Esophagus squamous epithelium (tissue), 4 donors: ENCODE measurements at regions not wholly inside any gene's neighbourhood (a gene's known extent, or its start where the extent isn't known, plus 50 kb on each side); places are given as distances from the start of the nearest gene placed in this dataset.

Experiments
- POLR2A ChIP-seq, 4 donors: fragments of 450-650 bp; IDR thresholded peaks; one replicate each; pipeline ENCODE4 v1.6.1; 2017; ENCODE audit warnings: antibody characterized with exemption in 4 of 4, mild to moderate bottlenecking in 4 of 4, moderate library complexity in 3 of 4
- TF ChIP-seq, protein P1 (sequence below), 6 experiments: fragments of 450-650 bp in 4 of 6; fragments of 200-600 bp in 2 of 6; sonication (generic) in 2 of 6; IDR thresholded peaks; one replicate each; pipeline ENCODE4 v1.5.1; 2016 to 2019; ENCODE audit warnings: antibody characterized with exemption in 6 of 6, mild to moderate bottlenecking in 4 of 6, moderate library complexity in 4 of 6

DNA sequence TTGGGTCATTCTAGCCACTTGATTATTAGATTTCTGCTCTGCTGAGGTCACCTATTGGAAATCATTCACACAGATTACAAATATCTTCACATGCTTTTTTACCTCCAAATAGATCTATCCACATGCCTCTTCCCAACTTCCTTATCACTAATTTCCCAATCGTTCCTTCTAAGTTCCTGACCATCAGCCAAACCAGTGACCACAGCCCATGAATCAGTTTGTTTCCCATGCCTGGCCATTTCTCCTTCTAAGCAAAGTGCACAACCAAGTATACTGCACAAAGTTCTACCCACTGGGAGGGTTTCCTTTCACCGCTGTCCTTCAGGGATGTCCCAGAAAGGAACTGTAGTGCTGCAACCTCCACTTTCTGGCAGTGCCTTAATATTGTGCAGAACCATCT is 140.5 kb upstream of the SYNDIG1 start:
- no peak for TF ChIP-seq POLR2A (IDR thresholded peaks at IDR 0.05)
- TF ChIP-seq, protein P1, sequence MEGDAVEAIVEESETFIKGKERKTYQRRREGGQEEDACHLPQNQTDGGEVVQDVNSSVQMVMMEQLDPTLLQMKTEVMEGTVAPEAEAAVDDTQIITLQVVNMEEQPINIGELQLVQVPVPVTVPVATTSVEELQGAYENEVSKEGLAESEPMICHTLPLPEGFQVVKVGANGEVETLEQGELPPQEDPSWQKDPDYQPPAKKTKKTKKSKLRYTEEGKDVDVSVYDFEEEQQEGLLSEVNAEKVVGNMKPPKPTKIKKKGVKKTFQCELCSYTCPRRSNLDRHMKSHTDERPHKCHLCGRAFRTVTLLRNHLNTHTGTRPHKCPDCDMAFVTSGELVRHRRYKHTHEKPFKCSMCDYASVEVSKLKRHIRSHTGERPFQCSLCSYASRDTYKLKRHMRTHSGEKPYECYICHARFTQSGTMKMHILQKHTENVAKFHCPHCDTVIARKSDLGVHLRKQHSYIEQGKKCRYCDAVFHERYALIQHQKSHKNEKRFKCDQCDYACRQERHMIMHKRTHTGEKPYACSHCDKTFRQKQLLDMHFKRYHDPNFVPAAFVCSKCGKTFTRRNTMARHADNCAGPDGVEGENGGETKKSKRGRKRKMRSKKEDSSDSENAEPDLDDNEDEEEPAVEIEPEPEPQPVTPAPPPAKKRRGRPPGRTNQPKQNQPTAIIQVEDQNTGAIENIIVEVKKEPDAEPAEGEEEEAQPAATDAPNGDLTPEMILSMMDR (IDR thresholded peaks at IDR 0.05): no peak
